ENCODE measurements at regions not wholly inside any gene's neighbourhood (a gene's known extent, or its start where the extent isn't known, plus 50 kb on each side); places are given as distances from the start of the nearest gene placed in this dataset.

- TF ChIP-seq CTCF (IDR thresholded peaks at IDR 0.05) (no peak), POLR2A (IDR thresholded peaks at IDR 0.05) (no peak), EP300 (IDR thresholded peaks at IDR 0.05) (no peak)
These were observed 369.4 kb upstream of the ZEB2 start for GRCh38 chr2:144889348-144889747.

Data from sigmoid colon (tissue), 4 donors.